ENCODE measurements at regions not wholly inside any gene's neighbourhood (a gene's known extent, or its start where the extent isn't known, plus 50 kb on each side); places are given as distances from the start of the nearest gene placed in this dataset.

- CTCF ChIA-PET = no interaction called here
- FAIRE-seq (no peak), DNase-seq (ENCODE audit: low read depth, low spot score) (no peak)
- no peaks in the 10 kb centered on the region for H3K4me1 ChIP-seq (ENCODE audit: control insufficient read depth, extremely low read depth, insufficient read depth, low read length)
- TF ChIP-seq JUN (IDR thresholded peaks at IDR 0.05; ENCODE audit: borderline replicate concordance, insufficient read depth, insufficient read length, low read depth) (no peak), GATA2 (IDR thresholded peaks at IDR 0.05; ENCODE audit: insufficient read depth, insufficient read length, low read depth, low read length) (no peak), EZH2 (IDR thresholded peaks at IDR 0.05; ENCODE audit: borderline replicate concordance, low read depth, low read length, severe bottlenecking) (no peak), FOS (IDR thresholded peaks at IDR 0.05; ENCODE audit: borderline replicate concordance, insufficient read depth, low read length) (no peak), CTCF (IDR thresholded peaks at IDR 0.05; ENCODE audit: extremely low read depth in 1 of 2, insufficient read depth in 1 of 2, low read depth in 1 of 2, low read length in 2 of 2) (no peak), MAX (IDR thresholded peaks at IDR 0.05; ENCODE audit: insufficient read depth, insufficient read length) (no peak)
- H3K27me3 ChIP-seq (ENCODE audit: control insufficient read depth in 2 of 2, insufficient read depth in 2 of 2, low read length in 2 of 2) = no peaks in the 10 kb centered on the region
- no peaks in the 10 kb centered on the region for H3K79me2 ChIP-seq (ENCODE audit: control insufficient read depth, insufficient read depth, low read length)
- BruUV-seq (replicated peaks) = no TSS peak
- intact Hi-C loops (cut with micrococcal nuclease) (no loop called here), dilution Hi-C loops (cut with MboI; ENCODE audit: extremely low pct_ligation_motif_present, low sequenced_read_pairs) (no loop called here)
- H3K9me1 ChIP-seq (replicated peaks; ENCODE audit: control insufficient read depth, extremely low read depth, insufficient read depth, low read length) = no peaks in the 10 kb centered on the region
- H2AFZ ChIP-seq (ENCODE audit: low read depth, low read length) = no peak overlapping the region
- H3K4me3 ChIP-seq (replicated peaks in 1 of 3; ENCODE audit: insufficient read depth in 1 of 3, low read depth in 1 of 3, low read length in 3 of 3) = no peak overlapping the region
- H3K27ac ChIP-seq (ENCODE audit: insufficient read depth, low read depth, low read length) = no peak overlapping the region
- no peak overlapping the region for H3K9ac ChIP-seq (replicated peaks; ENCODE audit: extremely low read depth, insufficient read depth, low read length)
- no peaks in the 10 kb centered on the region for H4K20me1 ChIP-seq (replicated peaks; ENCODE audit: control insufficient read depth, extremely low read depth, insufficient read depth, low read length)
- POLR2A ChIA-PET = no interaction called here
- no peaks in the 10 kb centered on the region for H3K9me3 ChIP-seq (replicated peaks; ENCODE audit: control insufficient read depth, insufficient read depth, low read length)
- H3K36me3 ChIP-seq (ENCODE audit: control insufficient read depth in 2 of 2, extremely low read depth in 1 of 2, insufficient read depth in 2 of 2, low read length in 2 of 2) = no peaks in the 10 kb centered on the region
- no peak overlapping the region for H3K4me2 ChIP-seq (ENCODE audit: insufficient read depth, low read length)
Observed at GRCh38 chrX:44698357-44698756, 145.5 kb upstream of the DUSP21 start.

- Histone ChIP-seq H3K4me3 (replicated peaks in 1 of 3; ENCODE audit: insufficient read depth in 1 of 3, low read depth in 1 of 3, low read length in 3 of 3) (no peak overlapping the region), H3K4me1 (ENCODE audit: control insufficient read depth, extremely low read depth, insufficient read depth, low read length) (no peaks in the 10 kb centered on the region), H2AFZ (ENCODE audit: low read depth, low read length) (no peak overlapping the region), H3K9ac (replicated peaks; ENCODE audit: extremely low read depth, insufficient read depth, low read length) (no peak overlapping the region), H4K20me1 (replicated peaks; ENCODE audit: control insufficient read depth, extremely low read depth, insufficient read depth, low read length) (no peaks in the 10 kb centered on the region), H3K27ac (ENCODE audit: insufficient read depth, low read depth, low read length) (no peak overlapping the region), H3K4me2 (ENCODE audit: insufficient read depth, low read length) (no peak overlapping the region), H3K27me3 (ENCODE audit: control insufficient read depth in 2 of 2, insufficient read depth in 2 of 2, low read length in 2 of 2) (no peaks in the 10 kb centered on the region), H3K9me3 (replicated peaks; ENCODE audit: control insufficient read depth, insufficient read depth, low read length) (no peaks in the 10 kb centered on the region), H3K9me1 (replicated peaks; ENCODE audit: control insufficient read depth, extremely low read depth, insufficient read depth, low read length) (no peaks in the 10 kb centered on the region), H3K36me3 (ENCODE audit: control insufficient read depth in 2 of 2, extremely low read depth in 1 of 2, insufficient read depth in 2 of 2, low read length in 2 of 2) (no peaks in the 10 kb centered on the region), H3K79me2 (ENCODE audit: control insufficient read depth, insufficient read depth, low read length) (no peaks in the 10 kb centered on the region)
- dilution Hi-C loops (cut with MboI; ENCODE audit: extremely low pct_ligation_motif_present, low sequenced_read_pairs) (no loop called here), intact Hi-C loops (cut with micrococcal nuclease) (no loop called here)
- no peak for TF ChIP-seq CTCF (IDR thresholded peaks at IDR 0.05; ENCODE audit: extremely low read depth in 1 of 2, insufficient read depth in 1 of 2, low read depth in 1 of 2, low read length in 2 of 2)
- TF ChIP-seq POLR2A (IDR thresholded peaks at IDR 0.05; ENCODE audit: low read depth, low read length) = no peak
- TF ChIP-seq EZH2 (IDR thresholded peaks at IDR 0.05; ENCODE audit: borderline replicate concordance, low read depth, low read length, severe bottlenecking) = no peak
- no peak for TF ChIP-seq FOS (IDR thresholded peaks at IDR 0.05; ENCODE audit: borderline replicate concordance, insufficient read depth, low read length)
- TF ChIP-seq POLR2AphosphoS5 (IDR thresholded peaks at IDR 0.05; ENCODE audit: insufficient read depth, low read depth, low read length) = no peak
- TF ChIP-seq MAX (IDR thresholded peaks at IDR 0.05; ENCODE audit: insufficient read depth, insufficient read length) = no peak
- no peak for TF ChIP-seq JUN (IDR thresholded peaks at IDR 0.05; ENCODE audit: borderline replicate concordance, insufficient read depth, insufficient read length, low read depth)
- TF ChIP-seq GATA2 (IDR thresholded peaks at IDR 0.05; ENCODE audit: insufficient read depth, insufficient read length, low read depth, low read length) = no peak
- TF ChIP-seq MYC (IDR thresholded peaks at IDR 0.05; ENCODE audit: low read depth, low read length) = no peak
- DNase-seq (ENCODE audit: low read depth, low spot score) (no peak), FAIRE-seq (no peak)
- ChIA-PET POLR2A (no interaction called here), CTCF (no interaction called here)
- BruUV-seq (replicated peaks) = no TSS peak
Observed at GRCh38 chrX:44693255-44693654, 150.6 kb upstream of the DUSP21 start.
